ENCODE measurements at regions not wholly inside any gene's neighbourhood (a gene's known extent, or its start where the extent isn't known, plus 50 kb on each side); places are given as distances from the start of the nearest gene placed in this dataset.

DNA sequence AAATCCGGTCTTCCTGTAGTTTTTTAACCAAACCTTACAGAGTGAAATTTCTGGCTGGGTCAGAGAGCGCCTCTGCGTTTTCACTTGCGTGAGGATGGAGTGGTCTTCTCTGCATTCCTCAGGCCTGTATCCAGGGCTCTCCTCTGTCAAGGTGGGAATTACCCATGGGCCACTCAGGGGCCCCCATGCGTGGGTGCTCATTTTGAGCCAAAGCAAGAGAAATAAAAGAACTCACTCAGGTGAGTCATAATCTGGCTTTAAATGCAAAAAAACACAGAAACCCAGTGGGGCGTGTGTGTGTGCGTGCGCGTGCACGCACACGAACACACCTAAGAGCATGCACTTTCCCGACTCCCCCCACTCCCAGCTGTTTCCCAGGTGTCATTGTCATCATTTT, 104.0 kb upstream of the PWP1 start:
- TF ChIP-seq, protein P1, sequence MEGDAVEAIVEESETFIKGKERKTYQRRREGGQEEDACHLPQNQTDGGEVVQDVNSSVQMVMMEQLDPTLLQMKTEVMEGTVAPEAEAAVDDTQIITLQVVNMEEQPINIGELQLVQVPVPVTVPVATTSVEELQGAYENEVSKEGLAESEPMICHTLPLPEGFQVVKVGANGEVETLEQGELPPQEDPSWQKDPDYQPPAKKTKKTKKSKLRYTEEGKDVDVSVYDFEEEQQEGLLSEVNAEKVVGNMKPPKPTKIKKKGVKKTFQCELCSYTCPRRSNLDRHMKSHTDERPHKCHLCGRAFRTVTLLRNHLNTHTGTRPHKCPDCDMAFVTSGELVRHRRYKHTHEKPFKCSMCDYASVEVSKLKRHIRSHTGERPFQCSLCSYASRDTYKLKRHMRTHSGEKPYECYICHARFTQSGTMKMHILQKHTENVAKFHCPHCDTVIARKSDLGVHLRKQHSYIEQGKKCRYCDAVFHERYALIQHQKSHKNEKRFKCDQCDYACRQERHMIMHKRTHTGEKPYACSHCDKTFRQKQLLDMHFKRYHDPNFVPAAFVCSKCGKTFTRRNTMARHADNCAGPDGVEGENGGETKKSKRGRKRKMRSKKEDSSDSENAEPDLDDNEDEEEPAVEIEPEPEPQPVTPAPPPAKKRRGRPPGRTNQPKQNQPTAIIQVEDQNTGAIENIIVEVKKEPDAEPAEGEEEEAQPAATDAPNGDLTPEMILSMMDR (conservative IDR thresholded peaks at IDR 0.05; ENCODE audit: low read depth in 2 of 2) = no peak
- TF ChIP-seq POLR2AphosphoS5 (IDR thresholded peaks at IDR 0.05; ENCODE audit: low read depth) = no peak
- TF ChIP-seq EZH2 (IDR thresholded peaks at IDR 0.05; ENCODE audit: low read depth, unreplicated experiment) = no peak
- TF ChIP-seq, protein P2, sequence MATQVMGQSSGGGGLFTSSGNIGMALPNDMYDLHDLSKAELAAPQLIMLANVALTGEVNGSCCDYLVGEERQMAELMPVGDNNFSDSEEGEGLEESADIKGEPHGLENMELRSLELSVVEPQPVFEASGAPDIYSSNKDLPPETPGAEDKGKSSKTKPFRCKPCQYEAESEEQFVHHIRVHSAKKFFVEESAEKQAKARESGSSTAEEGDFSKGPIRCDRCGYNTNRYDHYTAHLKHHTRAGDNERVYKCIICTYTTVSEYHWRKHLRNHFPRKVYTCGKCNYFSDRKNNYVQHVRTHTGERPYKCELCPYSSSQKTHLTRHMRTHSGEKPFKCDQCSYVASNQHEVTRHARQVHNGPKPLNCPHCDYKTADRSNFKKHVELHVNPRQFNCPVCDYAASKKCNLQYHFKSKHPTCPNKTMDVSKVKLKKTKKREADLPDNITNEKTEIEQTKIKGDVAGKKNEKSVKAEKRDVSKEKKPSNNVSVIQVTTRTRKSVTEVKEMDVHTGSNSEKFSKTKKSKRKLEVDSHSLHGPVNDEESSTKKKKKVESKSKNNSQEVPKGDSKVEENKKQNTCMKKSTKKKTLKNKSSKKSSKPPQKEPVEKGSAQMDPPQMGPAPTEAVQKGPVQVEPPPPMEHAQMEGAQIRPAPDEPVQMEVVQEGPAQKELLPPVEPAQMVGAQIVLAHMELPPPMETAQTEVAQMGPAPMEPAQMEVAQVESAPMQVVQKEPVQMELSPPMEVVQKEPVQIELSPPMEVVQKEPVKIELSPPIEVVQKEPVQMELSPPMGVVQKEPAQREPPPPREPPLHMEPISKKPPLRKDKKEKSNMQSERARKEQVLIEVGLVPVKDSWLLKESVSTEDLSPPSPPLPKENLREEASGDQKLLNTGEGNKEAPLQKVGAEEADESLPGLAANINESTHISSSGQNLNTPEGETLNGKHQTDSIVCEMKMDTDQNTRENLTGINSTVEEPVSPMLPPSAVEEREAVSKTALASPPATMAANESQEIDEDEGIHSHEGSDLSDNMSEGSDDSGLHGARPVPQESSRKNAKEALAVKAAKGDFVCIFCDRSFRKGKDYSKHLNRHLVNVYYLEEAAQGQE (IDR thresholded peaks at IDR 0.05; ENCODE audit: unreplicated experiment) = no peak
- TF ChIP-seq JUNB (IDR thresholded peaks at IDR 0.05; ENCODE audit: unreplicated experiment) = no peak
- no peak for TF ChIP-seq CREB1 (CRISPR knock-in tag; IDR thresholded peaks at IDR 0.05; ENCODE audit: low read depth)
- TF ChIP-seq, protein P3, sequence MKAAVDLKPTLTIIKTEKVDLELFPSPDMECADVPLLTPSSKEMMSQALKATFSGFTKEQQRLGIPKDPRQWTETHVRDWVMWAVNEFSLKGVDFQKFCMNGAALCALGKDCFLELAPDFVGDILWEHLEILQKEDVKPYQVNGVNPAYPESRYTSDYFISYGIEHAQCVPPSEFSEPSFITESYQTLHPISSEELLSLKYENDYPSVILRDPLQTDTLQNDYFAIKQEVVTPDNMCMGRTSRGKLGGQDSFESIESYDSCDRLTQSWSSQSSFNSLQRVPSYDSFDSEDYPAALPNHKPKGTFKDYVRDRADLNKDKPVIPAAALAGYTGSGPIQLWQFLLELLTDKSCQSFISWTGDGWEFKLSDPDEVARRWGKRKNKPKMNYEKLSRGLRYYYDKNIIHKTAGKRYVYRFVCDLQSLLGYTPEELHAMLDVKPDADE (IDR thresholded peaks at IDR 0.05) = no peak
- no peak for TF ChIP-seq EZH2phosphoT487 (IDR thresholded peaks at IDR 0.05; ENCODE audit: unreplicated experiment)
- TF ChIP-seq, protein P4, sequence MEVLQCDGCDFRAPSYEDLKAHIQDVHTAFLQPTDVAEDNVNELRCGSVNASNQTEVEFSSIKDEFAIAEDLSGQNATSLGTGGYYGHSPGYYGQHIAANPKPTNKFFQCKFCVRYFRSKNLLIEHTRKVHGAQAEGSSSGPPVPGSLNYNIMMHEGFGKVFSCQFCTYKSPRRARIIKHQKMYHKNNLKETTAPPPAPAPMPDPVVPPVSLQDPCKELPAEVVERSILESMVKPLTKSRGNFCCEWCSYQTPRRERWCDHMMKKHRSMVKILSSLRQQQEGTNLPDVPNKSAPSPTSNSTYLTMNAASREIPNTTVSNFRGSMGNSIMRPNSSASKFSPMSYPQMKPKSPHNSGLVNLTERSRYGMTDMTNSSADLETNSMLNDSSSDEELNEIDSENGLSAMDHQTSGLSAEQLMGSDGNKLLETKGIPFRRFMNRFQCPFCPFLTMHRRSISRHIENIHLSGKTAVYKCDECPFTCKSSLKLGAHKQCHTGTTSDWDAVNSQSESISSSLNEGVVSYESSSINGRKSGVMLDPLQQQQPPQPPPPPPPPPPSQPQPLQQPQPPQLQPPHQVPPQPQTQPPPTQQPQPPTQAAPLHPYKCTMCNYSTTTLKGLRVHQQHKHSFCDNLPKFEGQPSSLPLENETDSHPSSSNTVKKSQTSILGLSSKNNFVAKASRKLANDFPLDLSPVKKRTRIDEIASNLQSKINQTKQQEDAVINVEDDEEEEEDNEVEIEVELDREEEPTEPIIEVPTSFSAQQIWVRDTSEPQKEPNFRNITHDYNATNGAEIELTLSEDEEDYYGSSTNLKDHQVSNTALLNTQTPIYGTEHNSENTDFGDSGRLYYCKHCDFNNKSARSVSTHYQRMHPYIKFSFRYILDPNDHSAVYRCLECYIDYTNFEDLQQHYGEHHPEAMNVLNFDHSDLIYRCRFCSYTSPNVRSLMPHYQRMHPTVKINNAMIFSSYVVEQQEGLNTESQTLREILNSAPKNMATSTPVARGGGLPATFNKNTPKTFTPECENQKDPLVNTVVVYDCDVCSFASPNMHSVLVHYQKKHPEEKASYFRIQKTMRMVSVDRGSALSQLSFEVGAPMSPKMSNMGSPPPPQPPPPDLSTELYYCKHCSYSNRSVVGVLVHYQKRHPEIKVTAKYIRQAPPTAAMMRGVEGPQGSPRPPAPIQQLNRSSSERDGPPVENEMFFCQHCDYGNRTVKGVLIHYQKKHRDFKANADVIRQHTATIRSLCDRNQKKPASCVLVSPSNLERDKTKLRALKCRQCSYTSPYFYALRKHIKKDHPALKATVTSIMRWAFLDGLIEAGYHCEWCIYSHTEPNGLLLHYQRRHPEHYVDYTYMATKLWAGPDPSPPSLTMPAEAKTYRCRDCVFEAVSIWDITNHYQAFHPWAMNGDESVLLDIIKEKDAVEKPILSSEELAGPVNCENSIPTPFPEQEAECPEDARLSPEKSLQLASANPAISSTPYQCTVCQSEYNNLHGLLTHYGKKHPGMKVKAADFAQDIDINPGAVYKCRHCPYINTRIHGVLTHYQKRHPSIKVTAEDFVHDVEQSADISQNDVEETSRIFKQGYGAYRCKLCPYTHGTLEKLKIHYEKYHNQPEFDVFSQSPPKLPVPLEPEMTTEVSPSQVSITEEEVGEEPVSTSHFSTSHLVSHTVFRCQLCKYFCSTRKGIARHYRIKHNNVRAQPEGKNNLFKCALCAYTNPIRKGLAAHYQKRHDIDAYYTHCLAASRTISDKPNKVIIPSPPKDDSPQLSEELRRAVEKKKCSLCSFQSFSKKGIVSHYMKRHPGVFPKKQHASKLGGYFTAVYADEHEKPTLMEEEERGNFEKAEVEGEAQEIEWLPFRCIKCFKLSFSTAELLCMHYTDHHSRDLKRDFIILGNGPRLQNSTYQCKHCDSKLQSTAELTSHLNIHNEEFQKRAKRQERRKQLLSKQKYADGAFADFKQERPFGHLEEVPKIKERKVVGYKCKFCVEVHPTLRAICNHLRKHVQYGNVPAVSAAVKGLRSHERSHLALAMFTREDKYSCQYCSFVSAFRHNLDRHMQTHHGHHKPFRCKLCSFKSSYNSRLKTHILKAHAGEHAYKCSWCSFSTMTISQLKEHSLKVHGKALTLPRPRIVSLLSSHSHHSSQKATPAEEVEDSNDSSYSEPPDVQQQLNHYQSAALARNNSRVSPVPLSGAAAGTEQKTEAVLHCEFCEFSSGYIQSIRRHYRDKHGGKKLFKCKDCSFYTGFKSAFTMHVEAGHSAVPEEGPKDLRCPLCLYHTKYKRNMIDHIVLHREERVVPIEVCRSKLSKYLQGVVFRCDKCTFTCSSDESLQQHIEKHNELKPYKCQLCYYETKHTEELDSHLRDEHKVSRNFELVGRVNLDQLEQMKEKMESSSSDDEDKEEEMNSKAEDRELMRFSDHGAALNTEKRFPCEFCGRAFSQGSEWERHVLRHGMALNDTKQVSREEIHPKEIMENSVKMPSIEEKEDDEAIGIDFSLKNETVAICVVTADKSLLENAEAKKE (CRISPR knock-in tag; IDR thresholded peaks at IDR 0.05) = no peak
- TF ChIP-seq STAT1 (IDR thresholded peaks at IDR 0.05; ENCODE audit: unreplicated experiment) = no peak
- no peak for TF ChIP-seq NANOG (IDR thresholded peaks at IDR 0.05; ENCODE audit: borderline replicate concordance)
- no peak for TF ChIP-seq ZNF114 (CRISPR knock-in tag; IDR thresholded peaks at IDR 0.05)
- no peak for TF ChIP-seq ZNF331 (CRISPR knock-in tag; IDR thresholded peaks at IDR 0.05; ENCODE audit: low read depth)

Measured in GM23338 (cell line).